Activated CD8-positive, alpha-beta memory T cell treated with anti-CD3 and anti-CD28 coated beads, Interleukin-2, amount 50 U/mL, for 4 hours (primary cell): ENCODE measurements at regions not wholly inside any gene's neighbourhood (a gene's known extent, or its start where the extent isn't known, plus 50 kb on each side); places are given as distances from the start of the nearest gene placed in this dataset.
"Not testable (repeated sequence)": the region's sequence is repeated elsewhere in the genome, so short reads cannot be mapped to it uniquely, and the experiment has no call there.

Experiments
- DNase-seq: peaks from one replicate; pipeline ENCODE4 v3.0.0-alpha.2; 2020

GRCh38 chr20:22824077-22824476 is 211.0 kb upstream of the SSTR4 start:
- DNase-seq: no peak

- DNase-seq: no peak
These were observed 210.0 kb upstream of the SSTR4 start for GRCh38 chr20:22825076-22825475.

GRCh38 chr20:22825546-22825945 is 209.6 kb upstream of the SSTR4 start:
- no peak for DNase-seq

- DNase-seq: no peak
These were observed 208.5 kb upstream of the SSTR4 start for GRCh38 chr20:22826306-22827230.

GRCh38 chr20:22827916-22828315 is 207.2 kb upstream of the SSTR4 start:
- DNase-seq: no peak

GRCh38 chr20:22829356-22829755 is 205.8 kb upstream of the SSTR4 start:
- no peak for DNase-seq

GRCh38 chr20:22830138-22830537 is 205.0 kb upstream of the SSTR4 start:
- no peak for DNase-seq

- not testable (repeated sequence) for DNase-seq
These were observed 204.4 kb upstream of the SSTR4 start for GRCh38 chr20:22830715-22831114.

- DNase-seq: no peak
These were observed 201.3 kb upstream of the SSTR4 start for GRCh38 chr20:22833851-22834250.

- DNase-seq: no peak
These were observed 200.4 kb upstream of the SSTR4 start for GRCh38 chr20:22834651-22835256.

GRCh38 chr20:22836211-22836610 is 198.9 kb upstream of the SSTR4 start:
- no peak for DNase-seq

- DNase-seq: no peak
These were observed 198.2 kb upstream of the SSTR4 start for GRCh38 chr20:22836877-22837276.

- DNase-seq: no peak
These were observed 197.1 kb upstream of the SSTR4 start for GRCh38 chr20:22838001-22838400.

GRCh38 chr20:22841846-22842245 is 193.3 kb upstream of the SSTR4 start:
- no peak for DNase-seq

GRCh38 chr20:22842793-22843192 is 192.3 kb upstream of the SSTR4 start:
- no peak for DNase-seq

- DNase-seq: no peak
These were observed 190.2 kb upstream of the SSTR4 start for GRCh38 chr20:22844959-22845358.

GRCh38 chr20:22846863-22847262 is 188.2 kb upstream of the SSTR4 start:
- DNase-seq: no peak

GRCh38 chr20:22848364-22848763 is 186.7 kb upstream of the SSTR4 start:
- no peak for DNase-seq

GRCh38 chr20:22851679-22852346 is 183.3 kb upstream of the SSTR4 start:
- not testable (repeated sequence) for DNase-seq

GRCh38 chr20:22861231-22861980 is 173.7 kb upstream of the SSTR4 start:
- DNase-seq: no peak

GRCh38 chr20:22861990-22862389 is 173.1 kb upstream of the SSTR4 start:
- DNase-seq: no peak

GRCh38 chr20:22862671-22863230 is 172.4 kb upstream of the SSTR4 start:
- no peak for DNase-seq

- DNase-seq: no peak
These were observed 171.3 kb upstream of the SSTR4 start for GRCh38 chr20:22863826-22864225.
